ENCODE measurements at regions not wholly inside any gene's neighbourhood (a gene's known extent, or its start where the extent isn't known, plus 50 kb on each side); places are given as distances from the start of the nearest gene placed in this dataset.
"Not testable (repeated sequence)": the region's sequence is repeated elsewhere in the genome, so short reads cannot be mapped to it uniquely, and the experiment has no call there.

DNA sequence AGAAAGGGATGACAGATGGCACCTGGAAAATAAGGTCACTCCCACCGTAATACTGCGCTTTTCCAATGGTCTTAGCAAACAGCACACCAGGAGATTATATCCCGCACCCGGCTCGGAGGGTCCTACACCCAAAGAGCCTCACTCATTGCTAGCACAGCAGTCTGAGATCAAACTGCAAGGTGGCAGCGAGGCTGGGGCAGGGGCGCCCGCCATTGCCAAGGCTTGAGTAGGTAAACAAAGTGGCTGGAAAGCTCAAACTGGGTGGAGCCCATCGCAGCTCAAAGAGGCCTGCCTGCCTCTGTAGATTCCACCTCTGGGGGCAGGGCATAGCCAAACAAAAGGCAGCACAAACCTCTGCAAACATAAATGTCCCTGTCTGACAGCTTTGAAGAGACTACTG is 953.8 kb upstream of the EPHA6 start:
- TF ChIP-seq CTCF (conservative IDR thresholded peaks at IDR 0.05; ENCODE audit: low read depth, low read length); EZH2 (IDR thresholded peaks at IDR 0.05; ENCODE audit: low read length, unreplicated experiment): not testable (repeated sequence)

All from PC-3 (cell line).